Hepatocyte (in vitro differentiated cells): ENCODE measurements at regions not wholly inside any gene's neighbourhood (a gene's known extent, or its start where the extent isn't known, plus 50 kb on each side); places are given as distances from the start of the nearest gene placed in this dataset.

ENCODE experiments used
- DNase-seq: peaks from one replicate; pipeline ENCODE4 v3.0.0-alpha.2; 2016; ENCODE audit warnings: low spot score
- H2AFZ ChIP-seq: fragments of 200-600 bp; sonication (generic); 2 replicates; pipeline ENCODE4 v1.6.0; 2016; ENCODE audit warnings: antibody characterized with exemption, mild to moderate bottlenecking
- H3K27ac ChIP-seq: fragments of 200-600 bp; sonication (generic); 2 replicates; pipeline ENCODE4 v1.5.1; 2016; ENCODE audit warnings: mild to moderate bottlenecking
- H3K27me3 ChIP-seq: fragments of 200-600 bp; sonication (generic); 2 replicates; pipeline ENCODE4 v1.6.1; 2016
- H3K36me3 ChIP-seq: fragments of 200-600 bp; sonication (generic); replicated peaks from 2 replicates; pipeline ENCODE4 v1.5.1; 2016; ENCODE audit warnings: low read depth; ENCODE audit not compliant: insufficient read depth
- H3K4me1 ChIP-seq: fragments of 200-600 bp; sonication (generic); 2 replicates; pipeline ENCODE4 v1.5.1; 2016; ENCODE audit warnings: mild to moderate bottlenecking, moderate library complexity; ENCODE audit not compliant: insufficient read depth
- H3K4me2 ChIP-seq: fragments of 200-600 bp; sonication (generic); 2 replicates; pipeline ENCODE4 v1.6.0; 2016
- H3K4me3 ChIP-seq: fragments of 200-600 bp; sonication (generic); 2 replicates; pipeline ENCODE4 v1.5.1; 2016; ENCODE audit warnings: mild to moderate bottlenecking
- H3K79me2 ChIP-seq: fragments of 200-600 bp; sonication (generic); 2 replicates; pipeline ENCODE4 v1.6.0; 2017; ENCODE audit warnings: mild to moderate bottlenecking
- H3K9me2 ChIP-seq: fragments of 200-600 bp; sonication (generic); replicated peaks from 2 replicates; pipeline ENCODE4 v1.6.0; 2017; ENCODE audit warnings: mild to moderate bottlenecking; ENCODE audit not compliant: insufficient read depth
- H3K9me3 ChIP-seq: fragments of 200-600 bp; sonication (generic); 2 replicates; pipeline ENCODE4 v1.5.1; 2016; ENCODE audit warnings: low read depth, mild to moderate bottlenecking
- H4K20me1 ChIP-seq: fragments of 200-600 bp; sonication (generic); 2 replicates; pipeline ENCODE4 v1.6.0; 2016; ENCODE audit warnings: mild to moderate bottlenecking; ENCODE audit not compliant: insufficient read depth, poor library complexity, severe bottlenecking
- EZH2 ChIP-seq: fragments of 200-600 bp; sonication (generic); IDR thresholded peaks from 2 replicates; pipeline ENCODE4 v1.6.1; 2016; ENCODE audit warnings: antibody characterized with exemption, mild to moderate bottlenecking, borderline replicate concordance
- EZH2phosphoT487 ChIP-seq: fragments of 200-600 bp; sonication (generic); IDR thresholded peaks from one replicate; pipeline ENCODE4 v1.6.1; 2018; ENCODE audit warnings: antibody characterized with exemption, mild to moderate bottlenecking, low read depth, moderate library complexity; ENCODE audit not compliant: unreplicated experiment, severe bottlenecking
- WGBS: methylation state at CpG from one replicate; pipeline ENCODE4 v1.1.6; 2016; ENCODE audit warnings: low lambda C conversion rate; ENCODE audit errors: missing lambda C conversion rate; 5-methylcytosine and 5-hydroxymethylcytosine counted together
- TF ChIP-seq, protein P1 (sequence below): fragments of 200-600 bp; sonication (generic); IDR thresholded peaks from 2 replicates; pipeline ENCODE4 v1.5.1; 2016; ENCODE audit warnings: antibody characterized with exemption, mild to moderate bottlenecking; ENCODE audit not compliant: poor library complexity

DNA sequence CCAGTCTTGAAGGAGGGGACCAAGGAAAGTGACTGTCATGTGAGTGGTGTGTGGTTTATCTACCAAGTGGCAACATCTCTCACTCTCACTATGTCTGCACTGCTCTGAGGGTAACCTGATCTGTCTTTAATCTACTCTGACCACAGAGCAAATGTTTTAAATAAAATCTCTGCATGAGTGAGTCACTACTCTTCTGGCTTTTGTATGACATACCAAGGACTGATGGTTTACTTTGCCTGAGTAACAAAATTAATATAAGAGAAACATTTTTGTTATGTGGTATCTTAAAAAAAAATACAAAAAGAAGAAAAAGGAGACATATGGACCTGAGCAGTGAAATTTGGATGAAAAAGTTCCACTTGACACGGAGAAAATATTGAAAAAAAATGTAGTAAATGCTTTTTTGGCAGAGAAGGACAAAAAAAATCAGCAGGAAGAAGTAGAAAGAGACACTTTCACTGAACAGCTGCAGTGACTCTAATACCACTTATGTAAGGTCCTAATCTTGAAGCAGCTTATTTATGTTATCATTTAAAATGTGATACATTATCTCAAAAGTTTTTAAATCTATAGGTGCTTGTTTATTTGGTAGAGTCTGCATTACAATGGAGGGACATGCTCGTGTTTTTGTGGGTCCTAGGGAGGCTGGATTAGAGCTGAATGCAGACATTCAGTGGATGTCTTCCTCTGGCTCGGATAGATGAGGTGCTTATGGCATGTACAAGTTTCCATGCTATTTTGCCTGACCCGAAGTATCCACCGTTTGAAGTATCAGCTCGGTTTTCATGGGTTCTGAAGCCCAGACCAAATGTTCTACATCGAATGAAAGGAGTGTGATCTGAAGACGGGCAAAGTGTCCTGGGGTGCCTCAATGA, 240.7 kb downstream of the MAP2K6 start:
- H3K9me2 ChIP-seq: no peaks in the 10 kb centered on the region
- peak overlapping the region; percentile 24 for H3K4me2 ChIP-seq
- no peak overlapping the region for H3K4me3 ChIP-seq
- H3K36me3 ChIP-seq: no peaks in the 10 kb centered on the region
- peak overlapping the region; percentile 22 for H3K27ac ChIP-seq
- TF ChIP-seq EZH2phosphoT487 (no peak), EZH2 (no peak)
- TF ChIP-seq, protein P1, sequence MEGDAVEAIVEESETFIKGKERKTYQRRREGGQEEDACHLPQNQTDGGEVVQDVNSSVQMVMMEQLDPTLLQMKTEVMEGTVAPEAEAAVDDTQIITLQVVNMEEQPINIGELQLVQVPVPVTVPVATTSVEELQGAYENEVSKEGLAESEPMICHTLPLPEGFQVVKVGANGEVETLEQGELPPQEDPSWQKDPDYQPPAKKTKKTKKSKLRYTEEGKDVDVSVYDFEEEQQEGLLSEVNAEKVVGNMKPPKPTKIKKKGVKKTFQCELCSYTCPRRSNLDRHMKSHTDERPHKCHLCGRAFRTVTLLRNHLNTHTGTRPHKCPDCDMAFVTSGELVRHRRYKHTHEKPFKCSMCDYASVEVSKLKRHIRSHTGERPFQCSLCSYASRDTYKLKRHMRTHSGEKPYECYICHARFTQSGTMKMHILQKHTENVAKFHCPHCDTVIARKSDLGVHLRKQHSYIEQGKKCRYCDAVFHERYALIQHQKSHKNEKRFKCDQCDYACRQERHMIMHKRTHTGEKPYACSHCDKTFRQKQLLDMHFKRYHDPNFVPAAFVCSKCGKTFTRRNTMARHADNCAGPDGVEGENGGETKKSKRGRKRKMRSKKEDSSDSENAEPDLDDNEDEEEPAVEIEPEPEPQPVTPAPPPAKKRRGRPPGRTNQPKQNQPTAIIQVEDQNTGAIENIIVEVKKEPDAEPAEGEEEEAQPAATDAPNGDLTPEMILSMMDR: no peak
- no peaks in the 10 kb centered on the region for H4K20me1 ChIP-seq
- WGBS: 65% methylated on average over 8 of the region's 8 CpGs
- peak; percentile 23 for DNase-seq
- H2AFZ ChIP-seq: no peak overlapping the region
- H3K27me3 ChIP-seq: no peaks in the 10 kb centered on the region
- no peaks in the 10 kb centered on the region for H3K9me3 ChIP-seq
- no peaks in the 10 kb centered on the region for H3K79me2 ChIP-seq
- H3K4me1 ChIP-seq: no peaks in the 10 kb centered on the region

DNA sequence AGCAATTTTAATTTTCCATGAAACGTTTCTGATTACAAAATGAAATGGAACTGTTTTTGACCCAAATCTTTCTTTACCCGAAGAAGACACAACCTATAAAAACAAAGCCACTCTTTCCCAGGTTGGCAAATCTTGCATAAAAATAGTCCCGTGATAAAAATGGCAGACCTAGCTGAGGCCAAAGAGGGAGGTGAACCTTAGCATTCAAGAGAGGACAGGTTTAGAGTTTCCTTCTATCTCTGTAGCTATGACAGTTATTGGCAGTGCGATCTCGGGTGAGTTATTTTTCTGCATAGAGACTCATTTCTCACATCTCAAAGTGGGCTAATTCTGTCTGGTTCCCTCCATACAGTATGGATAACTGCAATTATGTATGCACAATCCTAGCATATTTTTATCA, 241.4 kb downstream of the MAP2K6 start:
- Histone ChIP-seq H3K4me3 (no peak overlapping the region), H3K4me1 (no peaks in the 10 kb centered on the region), H2AFZ (no peak overlapping the region), H3K9me2 (no peaks in the 10 kb centered on the region), H3K4me2 (peak overlapping the region; percentile 20), H3K27me3 (no peaks in the 10 kb centered on the region), H3K27ac (peak overlapping the region; percentile 22), H3K9me3 (no peaks in the 10 kb centered on the region), H3K79me2 (no peaks in the 10 kb centered on the region), H4K20me1 (no peaks in the 10 kb centered on the region), H3K36me3 (no peaks in the 10 kb centered on the region)
- TF ChIP-seq EZH2 (no peak), EZH2phosphoT487 (no peak)
- TF ChIP-seq, protein P1: no peak
- no peak for DNase-seq
- WGBS: 92% methylated on average over 5 of the region's 5 CpGs

DNA sequence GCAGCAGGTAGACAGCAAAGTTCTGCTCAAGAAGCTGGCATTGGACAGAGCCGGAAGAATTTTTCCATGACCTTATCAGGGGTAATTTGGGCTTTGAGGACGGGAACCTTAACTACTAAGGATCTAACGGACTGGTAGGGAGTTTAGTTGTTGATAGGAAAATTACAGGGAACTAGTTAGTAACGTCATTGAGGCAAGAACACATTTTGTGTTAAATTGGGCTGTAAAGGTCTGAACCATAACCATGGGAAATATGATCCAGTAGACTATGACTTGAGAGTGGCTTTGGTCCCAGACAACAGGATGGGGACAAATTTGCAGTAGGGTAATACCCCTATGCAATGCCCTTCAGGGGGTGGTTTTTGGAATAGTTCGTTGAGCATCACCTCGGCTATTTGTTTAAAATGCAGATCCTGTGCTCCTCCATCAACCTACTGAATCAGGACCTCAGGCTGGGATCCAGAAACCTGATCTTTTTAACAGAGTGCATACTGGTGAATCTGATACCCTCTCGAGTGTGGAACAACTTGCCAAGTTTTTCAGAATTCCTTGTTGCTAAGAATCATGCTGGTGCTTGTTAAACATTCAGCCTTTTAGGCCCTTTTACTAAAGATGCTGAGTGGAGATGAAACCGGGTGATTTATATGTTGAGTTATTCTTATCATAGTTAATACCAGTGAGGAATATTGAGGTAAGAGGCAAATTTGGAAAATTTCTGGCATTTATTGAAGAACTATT, 255.1 kb downstream of the MAP2K6 start:
- H3K36me3 ChIP-seq: no peaks in the 10 kb centered on the region
- no peaks in the 10 kb centered on the region for H3K27me3 ChIP-seq
- no peaks in the 10 kb centered on the region for H3K9me2 ChIP-seq
- H3K27ac ChIP-seq: no peak overlapping the region
- H3K4me3 ChIP-seq: no peak overlapping the region
- no peak overlapping the region for H2AFZ ChIP-seq
- no peaks in the 10 kb centered on the region for H3K79me2 ChIP-seq
- WGBS: 66% methylated on average over 8 of the region's 8 CpGs
- H4K20me1 ChIP-seq: no peaks in the 10 kb centered on the region
- peak; percentile 7 for DNase-seq
- no peak overlapping the region for H3K4me2 ChIP-seq
- no peaks in the 10 kb centered on the region for H3K4me1 ChIP-seq
- H3K9me3 ChIP-seq: no peaks in the 10 kb centered on the region
- TF ChIP-seq EZH2 (no peak), EZH2phosphoT487 (no peak)
- TF ChIP-seq, protein P1: no peak
